ENCODE measurements at regions not wholly inside any gene's neighbourhood (a gene's known extent, or its start where the extent isn't known, plus 50 kb on each side); places are given as distances from the start of the nearest gene placed in this dataset.

DNA sequence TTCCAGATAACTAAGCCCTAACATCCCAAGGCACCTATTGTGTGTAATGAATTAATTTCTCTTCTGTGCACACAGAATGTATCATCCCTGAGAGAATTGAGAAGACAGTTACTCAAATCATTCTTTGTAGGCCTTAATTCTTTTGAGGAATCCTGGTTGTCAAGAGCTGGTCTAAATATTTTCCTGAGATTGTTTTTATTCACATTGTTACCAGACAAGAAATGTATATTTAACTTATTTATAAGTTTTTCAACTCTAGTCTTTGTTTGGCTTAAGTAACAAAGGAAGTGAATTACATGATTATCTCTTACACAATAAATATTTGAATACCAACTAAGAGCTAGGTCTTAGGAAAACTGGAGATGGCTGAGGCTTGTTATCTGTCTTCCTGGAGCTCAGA, 169.4 kb downstream of the DACT1 start:
- DNase-seq: no peak
- peaks cover 10% of the 10 kb centered on the region for H3F3A ChIP-seq (replicated peaks; ENCODE audit: insufficient read depth)
- no peak for TF ChIP-seq RCOR1 (IDR thresholded peaks at IDR 0.05; ENCODE audit: low read length)
- TF ChIP-seq TEAD4 (IDR thresholded peaks at IDR 0.05; ENCODE audit: borderline replicate concordance, insufficient read depth): no peak
- TF ChIP-seq CHD2 (IDR thresholded peaks at IDR 0.05; ENCODE audit: low read length, partially characterized antibody): no peak
- TF ChIP-seq, protein P1, sequence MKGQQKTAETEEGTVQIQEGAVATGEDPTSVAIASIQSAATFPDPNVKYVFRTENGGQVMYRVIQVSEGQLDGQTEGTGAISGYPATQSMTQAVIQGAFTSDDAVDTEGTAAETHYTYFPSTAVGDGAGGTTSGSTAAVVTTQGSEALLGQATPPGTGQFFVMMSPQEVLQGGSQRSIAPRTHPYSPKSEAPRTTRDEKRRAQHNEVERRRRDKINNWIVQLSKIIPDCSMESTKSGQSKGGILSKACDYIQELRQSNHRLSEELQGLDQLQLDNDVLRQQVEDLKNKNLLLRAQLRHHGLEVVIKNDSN (IDR thresholded peaks at IDR 0.05; ENCODE audit: borderline replicate concordance, low read depth): no peak
- H4K20me1 ChIP-seq (ENCODE audit: insufficient read depth): no peaks in the 10 kb centered on the region
- H3K9ac ChIP-seq: no peak overlapping the region
- H3K79me2 ChIP-seq (ENCODE audit: insufficient read depth): no peaks in the 10 kb centered on the region
- no peak overlapping the region for H2AFZ ChIP-seq (ENCODE audit: low read depth)
- ChIA-PET CTCF (interaction anchor here (1.2 kb wide), 1 partner anchor 9 kb away, joined by 4 read pairs; no protein-coding TSS in a partner anchor), POLR2A (no interaction called here)
- H3K9me3 ChIP-seq: no peaks in the 10 kb centered on the region; the same call in 1 of the 2 replicates
- H3K4me3 ChIP-seq (ENCODE audit: low read depth in 2 of 2, low read length in 1 of 2): no peak overlapping the region
- H3K27ac ChIP-seq (ENCODE audit: low read depth in 2 of 2, low read length in 1 of 2): no peak overlapping the region
- H3K4me1 ChIP-seq (ENCODE audit: control insufficient read depth in 1 of 2, insufficient read depth in 2 of 2, low read depth in 1 of 2, low read length in 1 of 2): peaks cover 0 to 7% of the 10 kb centered on the region in 2 experiments; a peak in 2 of 4 replicates
- H3K27me3 ChIP-seq (ENCODE audit: insufficient read depth): no peaks in the 10 kb centered on the region
- H3K36me3 ChIP-seq (replicated peaks in 1 of 2; ENCODE audit: control insufficient read depth in 1 of 2, insufficient read depth in 2 of 2, low read length in 1 of 2): no peaks in the 10 kb centered on the region
- no peaks in the 10 kb centered on the region for H3K9me2 ChIP-seq
- H3K4me2 ChIP-seq: no peak overlapping the region

DNA sequence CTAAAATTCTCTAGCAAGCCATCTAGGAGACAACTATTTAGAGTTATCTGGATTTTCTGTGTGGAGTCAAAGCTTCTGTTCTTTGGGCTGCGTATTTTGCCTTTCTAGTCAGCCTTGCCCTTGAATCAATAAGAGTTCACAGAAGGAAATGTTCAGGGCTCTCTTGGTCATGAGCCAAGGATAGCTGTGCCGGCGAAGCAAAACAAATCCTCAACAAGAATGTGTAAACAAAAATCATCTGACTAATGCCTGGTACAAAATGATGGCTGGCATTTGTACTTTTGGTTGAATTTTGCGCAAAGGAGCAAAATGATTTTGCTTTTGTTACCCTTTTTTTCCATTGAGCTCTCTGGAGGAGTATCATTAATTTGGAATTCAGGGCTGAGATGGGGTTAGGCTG, 171.1 kb downstream of the DACT1 start:
- no peaks in the 10 kb centered on the region for H4K20me1 ChIP-seq (ENCODE audit: insufficient read depth)
- no peak for DNase-seq
- no peak overlapping the region for H2AFZ ChIP-seq (ENCODE audit: low read depth)
- no peak overlapping the region; the same call in 1 of the 2 replicates for H3K4me2 ChIP-seq
- H3K36me3 ChIP-seq (replicated peaks in 1 of 2; ENCODE audit: control insufficient read depth in 1 of 2, insufficient read depth in 2 of 2, low read length in 1 of 2): no peaks in the 10 kb centered on the region
- 46% methylated on average over 4 of the region's 4 CpGs for WGBS (ENCODE audit: low lambda C conversion rate)
- no peaks in the 10 kb centered on the region for H3K9me2 ChIP-seq
- H3K27me3 ChIP-seq (ENCODE audit: insufficient read depth): no peaks in the 10 kb centered on the region
- TF ChIP-seq YY1 (IDR thresholded peaks at IDR 0.05; ENCODE audit: low read depth): no peak
- H3F3A ChIP-seq (replicated peaks; ENCODE audit: insufficient read depth): peaks cover 11% of the 10 kb centered on the region
- no peak overlapping the region for H3K27ac ChIP-seq (ENCODE audit: low read depth in 2 of 2, low read length in 1 of 2)
- no peak overlapping the region for H3K4me3 ChIP-seq (ENCODE audit: low read depth in 2 of 2, low read length in 1 of 2)
- ChIA-PET POLR2A (no interaction called here), CTCF (no interaction called here)
- no peak overlapping the region for H3K9ac ChIP-seq
- H3K79me2 ChIP-seq (ENCODE audit: insufficient read depth): no peaks in the 10 kb centered on the region
- H3K4me1 ChIP-seq (ENCODE audit: control insufficient read depth in 1 of 2, insufficient read depth in 2 of 2, low read depth in 1 of 2, low read length in 1 of 2): peaks cover 0 to 8% of the 10 kb centered on the region in 2 experiments; a peak in 2 of 4 replicates
- no peaks in the 10 kb centered on the region; the same call in 1 of the 2 replicates for H3K9me3 ChIP-seq

DNA sequence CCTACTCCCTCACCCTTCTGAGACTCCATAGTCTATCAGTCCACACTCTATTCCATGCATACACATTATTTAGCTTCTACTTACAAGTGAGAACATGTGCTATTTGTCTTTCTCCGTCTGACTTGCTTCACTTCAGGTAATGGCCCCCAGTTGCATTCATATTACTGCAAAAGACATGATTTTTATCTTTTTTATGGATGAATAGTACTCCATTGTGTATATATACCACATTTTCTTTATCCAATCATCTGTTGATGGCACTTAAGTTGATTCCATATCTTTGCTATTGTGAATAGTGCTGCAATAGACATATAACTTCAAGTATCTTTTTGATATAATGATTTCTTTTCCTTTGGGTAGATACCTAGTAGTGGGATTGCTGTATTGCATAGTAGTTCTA, 171.8 kb downstream of the DACT1 start:
- POLR2A ChIA-PET: no interaction called here
- Histone ChIP-seq H3K27me3 (ENCODE audit: insufficient read depth) (no peaks in the 10 kb centered on the region), H3F3A (replicated peaks; ENCODE audit: insufficient read depth) (peaks cover 18% of the 10 kb centered on the region), H3K36me3 (replicated peaks in 1 of 2; ENCODE audit: control insufficient read depth in 1 of 2, insufficient read depth in 2 of 2, low read length in 1 of 2) (no peaks in the 10 kb centered on the region), H3K9me3 (no peaks in the 10 kb centered on the region; the same call in 1 of the 2 replicates), H3K4me1 (ENCODE audit: control insufficient read depth in 1 of 2, insufficient read depth in 2 of 2, low read depth in 1 of 2, low read length in 1 of 2) (peaks cover 0 to 8% of the 10 kb centered on the region in 2 experiments; a peak in 2 of 4 replicates), H3K9ac (no peak overlapping the region), H3K27ac (ENCODE audit: low read depth in 2 of 2, low read length in 1 of 2) (no peak overlapping the region), H2AFZ (ENCODE audit: low read depth) (no peak overlapping the region), H4K20me1 (ENCODE audit: insufficient read depth) (no peaks in the 10 kb centered on the region), H3K9me2 (no peaks in the 10 kb centered on the region), H3K79me2 (ENCODE audit: insufficient read depth) (no peaks in the 10 kb centered on the region), H3K4me3 (ENCODE audit: low read depth in 2 of 2, low read length in 1 of 2) (no peak overlapping the region), H3K4me2 (no peak overlapping the region)
- CTCF ChIA-PET: no interaction called here
- TF ChIP-seq RCOR1 (IDR thresholded peaks at IDR 0.05; ENCODE audit: low read length) (no peak), TEAD4 (IDR thresholded peaks at IDR 0.05; ENCODE audit: borderline replicate concordance, insufficient read depth) (no peak), POLR2AphosphoS5 (IDR thresholded peaks at IDR 0.05; ENCODE audit: low read depth, low read length) (no peak), RXRA (IDR thresholded peaks at IDR 0.05; ENCODE audit: borderline replicate concordance, low read depth) (no peak), MEF2A (IDR thresholded peaks at IDR 0.05; ENCODE audit: borderline replicate concordance, low read depth) (no peak), SIN3A (IDR thresholded peaks at IDR 0.05; ENCODE audit: borderline replicate concordance, low read depth, low read length) (no peak), YY1 (IDR thresholded peaks at IDR 0.05; ENCODE audit: low read depth) (no peak), NRF1 (IDR thresholded peaks at IDR 0.05; ENCODE audit: low read depth, low read length) (no peak)
- TF ChIP-seq, protein P1 (IDR thresholded peaks at IDR 0.05; ENCODE audit: borderline replicate concordance, low read depth): no peak
- WGBS (ENCODE audit: low lambda C conversion rate): 86% methylated on average over 1 of the region's 1 CpG
- DNase-seq: no peak
